ENCODE measurements at regions not wholly inside any gene's neighbourhood (a gene's known extent, or its start where the extent isn't known, plus 50 kb on each side); places are given as distances from the start of the nearest gene placed in this dataset.

DNA sequence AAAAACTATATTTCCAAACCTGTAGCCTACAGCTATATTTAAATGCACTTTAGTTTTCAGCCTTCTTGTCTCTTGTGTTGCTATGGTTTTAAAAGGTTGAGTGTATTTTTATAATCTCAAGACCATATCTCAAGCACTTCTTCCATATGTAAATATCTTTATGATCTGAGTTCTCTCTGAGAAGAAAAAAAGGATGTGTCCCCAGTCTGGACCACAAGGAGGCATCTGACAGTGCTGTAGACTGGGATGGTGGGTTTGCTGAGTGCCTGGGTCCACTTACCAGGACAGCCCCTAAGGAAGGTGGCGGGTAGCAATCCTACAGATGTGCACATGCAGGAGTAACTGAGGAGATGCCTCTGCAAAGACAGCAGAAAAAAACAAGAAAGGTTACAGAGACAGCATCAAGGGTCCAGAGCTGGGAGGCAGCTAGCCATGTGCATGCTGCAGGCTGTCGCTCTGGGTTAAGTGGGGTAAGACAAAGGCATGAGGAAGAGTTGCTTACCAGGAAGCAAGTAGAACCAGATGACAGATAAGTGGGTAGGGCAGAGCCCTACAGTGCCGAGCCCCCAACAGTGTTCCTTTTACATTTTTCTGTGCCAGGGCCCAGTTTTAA is 70.6 kb upstream of the SNRK start:
- TF ChIP-seq, protein P1, sequence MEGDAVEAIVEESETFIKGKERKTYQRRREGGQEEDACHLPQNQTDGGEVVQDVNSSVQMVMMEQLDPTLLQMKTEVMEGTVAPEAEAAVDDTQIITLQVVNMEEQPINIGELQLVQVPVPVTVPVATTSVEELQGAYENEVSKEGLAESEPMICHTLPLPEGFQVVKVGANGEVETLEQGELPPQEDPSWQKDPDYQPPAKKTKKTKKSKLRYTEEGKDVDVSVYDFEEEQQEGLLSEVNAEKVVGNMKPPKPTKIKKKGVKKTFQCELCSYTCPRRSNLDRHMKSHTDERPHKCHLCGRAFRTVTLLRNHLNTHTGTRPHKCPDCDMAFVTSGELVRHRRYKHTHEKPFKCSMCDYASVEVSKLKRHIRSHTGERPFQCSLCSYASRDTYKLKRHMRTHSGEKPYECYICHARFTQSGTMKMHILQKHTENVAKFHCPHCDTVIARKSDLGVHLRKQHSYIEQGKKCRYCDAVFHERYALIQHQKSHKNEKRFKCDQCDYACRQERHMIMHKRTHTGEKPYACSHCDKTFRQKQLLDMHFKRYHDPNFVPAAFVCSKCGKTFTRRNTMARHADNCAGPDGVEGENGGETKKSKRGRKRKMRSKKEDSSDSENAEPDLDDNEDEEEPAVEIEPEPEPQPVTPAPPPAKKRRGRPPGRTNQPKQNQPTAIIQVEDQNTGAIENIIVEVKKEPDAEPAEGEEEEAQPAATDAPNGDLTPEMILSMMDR (IDR thresholded peaks at IDR 0.05; ENCODE audit: low read depth, low read length, missing control alignments): no peak
- in situ Hi-C loops (cut with HindIII; ENCODE audit: low sequenced_read_pairs): no loop called here
- no peak for DNase-seq (ENCODE audit: low read depth)
- no peak overlapping the region for H3K4me3 ChIP-seq (ENCODE audit: low read depth, low read length)

DNA sequence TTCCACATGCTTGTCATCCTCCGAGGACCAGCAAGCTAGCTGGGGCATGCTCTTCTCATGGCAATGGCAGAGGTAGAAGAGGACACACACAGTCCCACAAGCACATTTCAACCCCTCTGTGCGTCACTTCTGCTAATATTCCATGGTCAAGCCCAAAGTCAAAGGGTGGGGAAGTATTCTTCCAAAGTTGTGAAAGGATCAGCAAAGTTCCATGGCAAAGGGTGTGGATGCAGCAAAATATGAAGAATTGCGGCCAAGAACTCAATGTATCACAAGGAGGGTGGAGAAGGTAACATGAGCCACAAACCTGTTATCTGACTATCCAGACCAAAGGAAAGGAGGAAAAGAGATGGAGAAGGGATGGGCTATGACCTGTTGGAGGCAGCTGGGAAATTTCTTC is 71.2 kb upstream of the SNRK start:
- DNase-seq (ENCODE audit: low read depth): no peak
- in situ Hi-C loops (cut with HindIII; ENCODE audit: low sequenced_read_pairs): no loop called here
- TF ChIP-seq, protein P1 (IDR thresholded peaks at IDR 0.05; ENCODE audit: low read depth, low read length, missing control alignments): no peak
- H3K4me3 ChIP-seq (ENCODE audit: low read depth, low read length): no peak overlapping the region

DNA sequence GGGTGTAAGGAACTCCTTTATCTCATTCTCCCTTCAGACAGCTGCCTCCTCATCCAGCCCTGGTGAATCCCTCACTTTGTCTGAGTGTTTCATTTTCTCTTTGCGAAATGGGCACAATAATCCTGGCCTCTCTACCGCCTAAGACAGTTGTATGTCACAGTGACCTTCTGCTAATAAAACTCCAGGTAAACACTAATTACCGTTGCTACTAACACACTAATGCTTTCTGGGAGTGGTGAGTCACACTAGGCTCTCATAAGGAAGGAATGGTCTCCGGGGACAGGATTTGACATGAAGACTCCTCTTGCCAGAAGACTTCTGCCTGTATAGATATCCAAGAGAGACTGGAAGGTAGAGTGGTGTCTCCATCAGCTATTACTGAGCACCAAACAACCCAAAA is 71.7 kb upstream of the SNRK start:
- H3K4me3 ChIP-seq (ENCODE audit: low read depth, low read length): no peak overlapping the region
- no peak for DNase-seq (ENCODE audit: low read depth)
- TF ChIP-seq, protein P1 (IDR thresholded peaks at IDR 0.05; ENCODE audit: low read depth, low read length, missing control alignments): no peak
- in situ Hi-C loops (cut with HindIII; ENCODE audit: low sequenced_read_pairs): no loop called here

DNA sequence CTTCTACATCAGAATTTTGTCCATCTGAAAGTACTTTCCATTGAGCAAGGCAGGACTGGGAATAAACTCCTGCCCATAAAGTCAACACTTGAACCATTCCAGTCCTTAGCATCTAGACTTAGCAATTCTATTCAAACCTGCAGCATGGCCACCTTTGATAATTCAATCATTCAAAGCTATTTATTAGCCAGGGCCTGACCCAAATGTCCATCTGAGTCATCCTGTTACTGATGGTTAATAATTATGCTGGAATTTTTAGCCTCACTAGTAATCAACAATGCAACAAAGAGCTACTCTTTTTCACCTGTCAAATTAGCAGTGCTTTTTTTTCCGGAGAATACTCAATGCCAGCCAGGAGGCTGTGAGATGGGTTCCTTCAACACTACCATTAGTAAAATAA is 72.7 kb upstream of the SNRK start:
- H3K4me3 ChIP-seq (ENCODE audit: low read depth, low read length): no peak overlapping the region
- TF ChIP-seq, protein P1 (IDR thresholded peaks at IDR 0.05; ENCODE audit: low read depth, low read length, missing control alignments): no peak
- no peak for DNase-seq (ENCODE audit: low read depth)
- in situ Hi-C loops (cut with HindIII; ENCODE audit: low sequenced_read_pairs): no loop called here

DNA sequence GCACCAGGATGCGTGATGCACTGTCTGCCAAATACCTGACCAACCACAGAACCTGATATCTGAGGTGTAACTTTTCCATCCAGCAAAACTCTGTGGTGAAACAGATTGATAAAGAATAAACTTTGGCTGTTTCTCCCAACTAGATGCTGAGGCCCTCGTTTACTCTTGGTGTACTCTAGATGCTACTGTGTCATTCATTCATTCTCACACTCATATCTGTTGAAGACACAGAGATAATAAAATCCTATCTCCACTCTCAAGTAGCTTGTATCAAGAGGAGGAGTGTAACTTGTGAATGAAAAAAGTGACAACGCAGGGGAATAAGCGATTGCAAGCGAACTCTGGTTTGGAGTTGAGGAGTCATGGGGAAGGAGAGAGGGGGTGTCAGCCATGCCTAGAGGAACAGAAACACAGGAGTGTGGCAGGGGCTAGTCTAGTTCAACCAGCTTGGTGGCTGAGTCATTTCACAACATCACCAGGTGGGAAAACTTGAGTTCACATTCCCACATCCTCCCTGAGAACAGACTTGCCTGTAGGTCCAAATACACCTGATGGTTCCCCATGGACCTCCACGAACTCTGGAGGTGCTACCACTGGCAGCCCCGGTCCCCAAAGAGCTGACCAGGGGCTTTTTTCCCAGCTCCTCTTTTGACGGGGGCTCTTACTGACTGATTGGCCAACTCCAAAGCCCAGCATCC is 73.3 kb upstream of the SNRK start:
- no peak overlapping the region for H3K4me3 ChIP-seq (ENCODE audit: low read depth, low read length)
- TF ChIP-seq, protein P1 (IDR thresholded peaks at IDR 0.05; ENCODE audit: low read depth, low read length, missing control alignments): no peak
- in situ Hi-C loops (cut with HindIII; ENCODE audit: low sequenced_read_pairs): no loop called here
- DNase-seq (ENCODE audit: low read depth): no peak

DNA sequence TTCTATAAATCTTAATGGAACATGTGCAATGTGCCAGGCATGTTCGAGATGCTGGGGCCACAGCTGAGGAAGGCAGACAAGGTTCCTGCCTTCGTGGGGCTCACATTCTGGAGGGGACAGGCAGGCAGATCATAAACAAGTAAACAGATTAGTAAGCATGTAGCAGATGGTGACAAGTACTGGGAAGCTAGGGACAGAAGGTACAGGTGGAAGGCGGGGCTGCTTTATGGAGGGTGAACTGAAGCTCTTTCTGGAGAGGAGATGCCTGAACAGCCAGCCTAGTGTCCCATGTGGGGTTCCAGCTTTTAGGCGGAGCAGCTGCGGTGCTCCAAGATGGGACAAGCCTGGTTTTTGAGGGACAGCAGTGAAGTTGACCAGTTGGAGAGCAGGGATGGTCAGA is 74.7 kb upstream of the SNRK start:
- H3K4me3 ChIP-seq (ENCODE audit: low read depth, low read length): no peak overlapping the region
- in situ Hi-C loops (cut with HindIII; ENCODE audit: low sequenced_read_pairs): no loop called here
- no peak for DNase-seq (ENCODE audit: low read depth)
- TF ChIP-seq, protein P1 (IDR thresholded peaks at IDR 0.05; ENCODE audit: low read depth, low read length, missing control alignments): no peak

Data from astrocyte of the cerebellum (primary cell).